Rectal smooth muscle tissue (tissue), 1 donor: ENCODE measurements at regions not wholly inside any gene's neighbourhood (a gene's known extent, or its start where the extent isn't known, plus 50 kb on each side); places are given as distances from the start of the nearest gene placed in this dataset.

Experiments used
- H3K27ac ChIP-seq: one replicate; pipeline ENCODE4 v1.7.0; 2013; ENCODE audit warnings: low read depth, low read length, inconsistent platforms
- H3K27me3 ChIP-seq: one replicate; pipeline ENCODE4 v1.7.0; 2013; ENCODE audit warnings: low read length; ENCODE audit not compliant: control insufficient read depth, insufficient read depth
- H3K36me3 ChIP-seq: one replicate; pipeline ENCODE4 v1.7.0; 2013; ENCODE audit warnings: low read length; ENCODE audit not compliant: control insufficient read depth, insufficient read depth
- H3K4me1 ChIP-seq: one replicate; pipeline ENCODE4 v1.7.0; 2013; ENCODE audit warnings: low read length; ENCODE audit not compliant: control insufficient read depth, insufficient read depth
- H3K4me3 ChIP-seq: one replicate; pipeline ENCODE4 v1.7.0; 2013; ENCODE audit warnings: low read length
- H3K9ac ChIP-seq: one replicate; pipeline ENCODE4 v1.7.0; 2013; ENCODE audit warnings: low read length

DNA sequence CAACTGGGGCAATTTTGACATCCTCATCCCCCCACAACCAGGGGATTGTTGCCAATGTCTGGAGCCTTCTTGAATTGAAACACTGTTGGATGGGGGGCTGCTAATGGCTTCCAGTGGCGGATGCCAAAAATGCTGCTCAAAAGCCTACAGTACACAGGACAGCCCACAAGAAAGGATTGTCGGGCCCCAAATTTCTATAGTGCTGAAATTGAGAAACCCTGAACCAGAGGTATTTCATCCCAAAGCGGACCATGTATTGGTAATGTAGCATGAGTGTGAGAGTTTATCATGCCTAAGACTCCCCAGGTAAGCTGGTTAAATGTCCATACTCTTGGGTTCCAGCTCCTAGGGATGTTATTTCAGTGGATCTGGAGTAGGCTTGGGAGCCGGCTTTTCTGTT lies 544.0 kb downstream of the BCL11B start:
- H3K27me3 ChIP-seq = no peaks in the 10 kb centered on the region
- H3K4me3 ChIP-seq = no peak overlapping the region
- no peak overlapping the region for H3K9ac ChIP-seq
- H3K27ac ChIP-seq = no peak overlapping the region
- no peaks in the 10 kb centered on the region for H3K36me3 ChIP-seq
- H3K4me1 ChIP-seq = no peaks in the 10 kb centered on the region

DNA sequence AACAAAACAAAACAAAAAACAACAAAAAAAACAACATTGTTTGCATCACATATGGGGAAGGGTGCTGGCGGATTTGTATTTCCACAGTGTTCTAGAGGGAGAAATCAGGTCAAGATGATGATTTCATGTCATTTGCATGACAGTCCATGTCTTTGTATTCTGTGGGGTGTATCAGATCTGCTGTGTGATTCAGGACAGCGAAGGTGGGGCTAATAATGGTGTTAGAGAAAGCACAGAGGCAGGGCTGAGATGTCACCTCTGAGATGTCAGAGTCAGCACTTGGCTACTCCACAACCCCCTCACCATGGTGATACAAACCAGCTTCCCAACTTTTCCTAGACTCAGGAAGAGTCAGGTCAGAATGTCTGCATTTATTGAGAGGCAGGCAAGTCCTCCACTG lies 543.2 kb downstream of the BCL11B start:
- Histone ChIP-seq H3K27ac (no peak overlapping the region), H3K4me1 (no peaks in the 10 kb centered on the region), H3K4me3 (no peak overlapping the region), H3K9ac (no peak overlapping the region), H3K27me3 (no peaks in the 10 kb centered on the region), H3K36me3 (no peaks in the 10 kb centered on the region)

GRCh38 chr14:98731286-98731685 lies 540.7 kb downstream of the BCL11B start:
- no peak overlapping the region for H3K4me3 ChIP-seq
- no peaks in the 10 kb centered on the region for H3K36me3 ChIP-seq
- no peak overlapping the region for H3K9ac ChIP-seq
- no peak overlapping the region for H3K27ac ChIP-seq
- no peaks in the 10 kb centered on the region for H3K27me3 ChIP-seq
- H3K4me1 ChIP-seq = no peaks in the 10 kb centered on the region

GRCh38 chr14:98731701-98732100 lies 540.3 kb downstream of the BCL11B start:
- Histone ChIP-seq H3K27ac (no peak overlapping the region), H3K4me3 (no peak overlapping the region), H3K27me3 (no peaks in the 10 kb centered on the region), H3K36me3 (no peaks in the 10 kb centered on the region), H3K9ac (no peak overlapping the region), H3K4me1 (no peaks in the 10 kb centered on the region)

GRCh38 chr14:98733536-98733935 lies 538.5 kb downstream of the BCL11B start:
- H3K4me3 ChIP-seq = no peak overlapping the region
- H3K27me3 ChIP-seq = no peaks in the 10 kb centered on the region
- no peak overlapping the region for H3K27ac ChIP-seq
- H3K36me3 ChIP-seq = no peaks in the 10 kb centered on the region
- H3K9ac ChIP-seq = no peak overlapping the region
- no peaks in the 10 kb centered on the region for H3K4me1 ChIP-seq

DNA sequence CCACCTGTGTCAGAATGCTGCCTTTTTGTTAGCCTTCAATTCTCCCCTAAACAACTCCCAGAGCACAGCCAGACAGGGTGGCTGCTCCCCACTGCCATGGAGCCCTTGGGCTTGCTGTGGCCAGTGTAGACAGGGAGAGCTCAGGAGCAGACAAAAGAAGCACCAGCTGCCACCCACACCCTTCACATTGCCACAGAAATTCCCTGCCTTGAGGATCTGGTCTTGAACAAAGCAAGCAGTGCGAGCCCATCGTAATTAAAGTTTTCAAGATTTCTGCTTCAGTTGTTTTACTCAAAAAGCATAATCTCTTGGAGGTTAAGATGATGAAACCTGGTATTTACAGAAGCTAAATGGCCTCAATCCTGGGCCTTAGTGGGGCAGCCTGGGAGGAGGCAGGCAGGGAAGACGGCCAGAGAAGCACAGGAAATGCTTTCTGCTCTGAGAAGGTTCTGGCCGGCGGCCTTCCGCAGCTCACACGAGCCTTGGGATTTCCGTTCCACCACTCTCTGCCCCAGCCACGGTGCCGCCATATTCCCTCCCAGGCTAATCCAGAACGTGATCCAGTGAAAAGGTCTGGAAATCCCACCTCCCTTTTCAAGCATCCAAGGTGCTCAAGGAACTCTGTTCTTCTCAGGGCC lies 535.2 kb downstream of the BCL11B start:
- H3K27me3 ChIP-seq = no peaks in the 10 kb centered on the region
- H3K4me3 ChIP-seq = no peak overlapping the region
- H3K4me1 ChIP-seq = no peaks in the 10 kb centered on the region
- H3K9ac ChIP-seq = no peak overlapping the region
- H3K27ac ChIP-seq = no peak overlapping the region
- no peaks in the 10 kb centered on the region for H3K36me3 ChIP-seq

- no peak overlapping the region for H3K27ac ChIP-seq
- no peaks in the 10 kb centered on the region for H3K36me3 ChIP-seq
- H3K27me3 ChIP-seq = no peaks in the 10 kb centered on the region
- no peak overlapping the region for H3K4me3 ChIP-seq
- H3K4me1 ChIP-seq = no peaks in the 10 kb centered on the region
- no peak overlapping the region for H3K9ac ChIP-seq
Measured at GRCh38 chr14:98741523-98741922, 530.5 kb downstream of the BCL11B start.

DNA sequence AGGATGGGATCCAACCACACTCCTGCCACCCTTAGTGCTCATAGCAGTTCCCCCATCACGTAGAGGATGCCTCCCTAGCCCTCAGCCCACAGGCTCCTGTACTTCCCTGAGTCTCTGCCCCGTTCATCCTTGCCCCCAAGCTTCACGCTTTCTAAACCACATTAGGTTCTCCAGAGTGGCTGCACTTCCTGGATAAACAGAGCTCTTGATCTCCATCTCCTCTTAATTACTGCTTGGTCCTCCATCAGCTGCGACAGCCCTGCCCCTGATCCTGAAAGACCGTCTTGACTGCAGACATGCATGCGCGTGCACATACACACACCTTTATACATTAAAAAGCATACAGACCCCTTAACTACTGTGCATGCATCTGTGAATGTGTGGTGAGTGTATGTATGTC lies 530.0 kb downstream of the BCL11B start:
- no peaks in the 10 kb centered on the region for H3K36me3 ChIP-seq
- no peak overlapping the region for H3K4me3 ChIP-seq
- no peak overlapping the region for H3K9ac ChIP-seq
- H3K27me3 ChIP-seq = no peaks in the 10 kb centered on the region
- no peak overlapping the region for H3K27ac ChIP-seq
- no peaks in the 10 kb centered on the region for H3K4me1 ChIP-seq

- H3K27ac ChIP-seq = no peak overlapping the region
- H3K4me3 ChIP-seq = no peak overlapping the region
- no peaks in the 10 kb centered on the region for H3K27me3 ChIP-seq
- no peaks in the 10 kb centered on the region for H3K4me1 ChIP-seq
- H3K36me3 ChIP-seq = no peaks in the 10 kb centered on the region
- no peak overlapping the region for H3K9ac ChIP-seq
Measured at GRCh38 chr14:98743536-98743935, 528.5 kb downstream of the BCL11B start.

GRCh38 chr14:98748966-98749365 lies 523.0 kb downstream of the BCL11B start:
- no peak overlapping the region for H3K9ac ChIP-seq
- no peak overlapping the region for H3K4me3 ChIP-seq
- H3K4me1 ChIP-seq = no peaks in the 10 kb centered on the region
- H3K27me3 ChIP-seq = no peaks in the 10 kb centered on the region
- H3K27ac ChIP-seq = no peak overlapping the region
- H3K36me3 ChIP-seq = no peaks in the 10 kb centered on the region

GRCh38 chr14:98751110-98751509 lies 520.9 kb downstream of the BCL11B start:
- Histone ChIP-seq H3K9ac (no peak overlapping the region), H3K27ac (no peak overlapping the region), H3K4me3 (no peak overlapping the region), H3K4me1 (no peaks in the 10 kb centered on the region), H3K36me3 (no peaks in the 10 kb centered on the region), H3K27me3 (no peaks in the 10 kb centered on the region)

DNA sequence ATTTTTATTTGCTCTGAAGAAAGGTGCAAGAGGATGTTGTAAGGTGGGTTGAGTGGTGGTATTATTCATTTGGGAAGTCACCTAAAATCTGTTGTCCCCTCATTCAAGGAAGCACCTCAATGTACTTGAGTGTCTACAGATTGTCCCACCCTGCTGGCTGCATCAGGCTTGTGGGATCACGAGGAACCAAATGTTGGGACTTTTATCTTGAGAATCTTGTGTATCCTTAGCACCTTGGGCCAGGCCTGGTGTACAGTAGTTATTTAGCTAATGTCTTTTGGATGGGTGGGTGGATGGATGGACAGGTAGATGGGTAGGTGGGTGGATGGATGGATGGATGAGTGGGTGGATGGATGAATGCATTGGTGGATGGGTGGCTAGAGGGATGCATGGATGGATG lies 519.3 kb downstream of the BCL11B start:
- H3K9ac ChIP-seq = no peak overlapping the region

GRCh38 chr14:98754343-98755020 lies 517.5 kb downstream of the BCL11B start:
- H3K9ac ChIP-seq = no peak overlapping the region
- no peaks in the 10 kb centered on the region for H3K36me3 ChIP-seq
- H3K27ac ChIP-seq = no peak overlapping the region
- H3K4me3 ChIP-seq = no peak overlapping the region
- no peaks in the 10 kb centered on the region for H3K4me1 ChIP-seq
- H3K27me3 ChIP-seq = no peaks in the 10 kb centered on the region

More for the DNA sequence above, 519.3 kb downstream of the BCL11B start:
- H3K27ac ChIP-seq = no peak overlapping the region
- H3K27me3 ChIP-seq = no peaks in the 10 kb centered on the region
- H3K4me1 ChIP-seq = no peaks in the 10 kb centered on the region
- H3K4me3 ChIP-seq = no peak overlapping the region
- H3K36me3 ChIP-seq = no peaks in the 10 kb centered on the region
